ENCODE measurements at regions not wholly inside any gene's neighbourhood (a gene's known extent, or its start where the extent isn't known, plus 50 kb on each side); places are given as distances from the start of the nearest gene placed in this dataset.

- Mint-ChIP-seq H3K9me3 (peaks cover 20% of the 10 kb centered on the region), H3K36me3 (ENCODE audit: low read depth) (no peaks in the 10 kb centered on the region), H3K27me3 (no peaks in the 10 kb centered on the region), H3K4me3 (no peak overlapping the region), H3K27ac (no peak overlapping the region), H3K4me1 (ENCODE audit: low read depth) (no peaks in the 10 kb centered on the region)
- intact Hi-C loops (cut with DNase I, micrococcal nuclease): no loop called here
- H3K4me3 ChIP-seq (ENCODE audit: low read length): no peak overlapping the region
- ATAC-seq (ENCODE audit: poor library complexity) (no peak), DNase-seq (no peak)
- H3K27ac ChIP-seq (ENCODE audit: low read depth in 1 of 2, low read length in 2 of 2): no peak overlapping the region
- no peak for TF ChIP-seq CTCF (IDR thresholded peaks at IDR 0.05)
- CTCF ChIA-PET: no interaction called here
- POLR2A ChIA-PET: no interaction called here
- H3K36me3 ChIP-seq (ENCODE audit: insufficient read depth, low read length): no peaks in the 10 kb centered on the region
- H3K4me1 ChIP-seq (ENCODE audit: insufficient read depth, low read length): no peaks in the 10 kb centered on the region
- no peaks in the 10 kb centered on the region for H3K27me3 ChIP-seq (ENCODE audit: control insufficient read depth in 1 of 2, insufficient read depth in 2 of 2, low read length in 2 of 2)
- H3K9me3 ChIP-seq (ENCODE audit: control insufficient read depth in 1 of 2, insufficient read depth in 1 of 2, low read length in 2 of 2): peaks cover 0 to 10% of the 10 kb centered on the region in 2 experiments
These were observed 98.7 kb upstream of the LHX8 start for GRCh38 chr1:75035536-75035935.

GRCh38 chr1:75053207-75053606, 81.0 kb upstream of the LHX8 start:
- POLR2A ChIA-PET: no interaction called here
- Mint-ChIP-seq H3K4me3 (no peak overlapping the region), H3K27ac (no peak overlapping the region), H3K9me3 (peaks cover 3% of the 10 kb centered on the region), H3K27me3 (no peaks in the 10 kb centered on the region), H3K36me3 (ENCODE audit: low read depth) (no peaks in the 10 kb centered on the region), H3K4me1 (ENCODE audit: low read depth) (no peaks in the 10 kb centered on the region)
- ATAC-seq (ENCODE audit: poor library complexity) (no peak), DNase-seq (no peak)
- no peak for TF ChIP-seq CTCF (IDR thresholded peaks at IDR 0.05)
- CTCF ChIA-PET: no interaction called here
- Histone ChIP-seq H3K27me3 (ENCODE audit: control insufficient read depth in 1 of 2, insufficient read depth in 2 of 2, low read length in 2 of 2) (no peaks in the 10 kb centered on the region), H3K9me3 (ENCODE audit: control insufficient read depth in 1 of 2, insufficient read depth in 1 of 2, low read length in 2 of 2) (no peaks in the 10 kb centered on the region), H3K4me1 (ENCODE audit: insufficient read depth, low read length) (no peaks in the 10 kb centered on the region), H3K4me3 (ENCODE audit: low read length) (no peak overlapping the region), H3K36me3 (ENCODE audit: insufficient read depth, low read length) (no peaks in the 10 kb centered on the region), H3K27ac (ENCODE audit: low read depth in 1 of 2, low read length in 2 of 2) (no peak overlapping the region)
- intact Hi-C loops (cut with DNase I, micrococcal nuclease): no loop called here

DNA sequence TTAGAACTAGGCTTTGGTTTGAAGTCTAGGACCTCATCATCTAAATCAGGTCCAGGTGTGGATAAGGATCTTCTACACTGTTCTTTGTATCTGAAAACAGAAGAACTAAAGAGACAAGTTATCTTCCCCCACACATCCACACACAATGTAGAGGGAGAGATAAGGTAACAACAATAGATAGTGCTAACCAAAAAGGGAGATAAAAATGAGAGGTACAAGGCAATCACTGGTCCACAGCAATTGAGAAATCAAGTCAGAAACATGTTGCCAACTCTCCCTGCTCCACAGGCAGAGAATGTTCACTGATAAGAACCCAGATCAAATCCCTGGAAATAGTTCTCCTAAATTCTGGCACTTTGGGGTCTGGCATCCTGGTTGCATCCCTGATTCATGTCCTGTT, 75.8 kb upstream of the LHX8 start:
- DNase-seq: no peak
- Mint-ChIP-seq H3K27ac (no peak overlapping the region), H3K36me3 (ENCODE audit: low read depth) (no peaks in the 10 kb centered on the region), H3K4me3 (no peak overlapping the region), H3K4me1 (ENCODE audit: low read depth) (no peaks in the 10 kb centered on the region), H3K9me3 (peaks cover 10% of the 10 kb centered on the region), H3K27me3 (no peaks in the 10 kb centered on the region)
- ChIA-PET CTCF (no interaction called here), POLR2A (no interaction called here)
- no peak for TF ChIP-seq CTCF (IDR thresholded peaks at IDR 0.05)
- H3K27ac ChIP-seq (ENCODE audit: low read depth in 1 of 2, low read length in 2 of 2): no peak overlapping the region
- H3K4me3 ChIP-seq (ENCODE audit: low read length): no peak overlapping the region
- H3K36me3 ChIP-seq (ENCODE audit: insufficient read depth, low read length): no peaks in the 10 kb centered on the region
- no peaks in the 10 kb centered on the region for H3K27me3 ChIP-seq (ENCODE audit: control insufficient read depth in 1 of 2, insufficient read depth in 2 of 2, low read length in 2 of 2)
- no peaks in the 10 kb centered on the region for H3K9me3 ChIP-seq (ENCODE audit: control insufficient read depth in 1 of 2, insufficient read depth in 1 of 2, low read length in 2 of 2)
- no peaks in the 10 kb centered on the region for H3K4me1 ChIP-seq (ENCODE audit: insufficient read depth, low read length)
- no peak for ATAC-seq (ENCODE audit: poor library complexity)
- intact Hi-C loops (cut with DNase I, micrococcal nuclease): no loop called here
